GM23338 (cell line): ENCODE measurements at regions not wholly inside any gene's neighbourhood (a gene's known extent, or its start where the extent isn't known, plus 50 kb on each side); places are given as distances from the start of the nearest gene placed in this dataset.

Experiments
- ATAC-seq: fragments of 200-7000 bp; cut with Tn5 transposase; 3 replicates; pipeline ENCODE4 v1.9.1; 2020
- DNase-seq: peaks from one replicate; pipeline ENCODE4 v3.0.0-alpha.2; 2015; ENCODE audit warnings: low spot score
- H2AFZ ChIP-seq: fragments of 200-600 bp; sonication (generic); 2 replicates; pipeline ENCODE4 v1.8.0; 2016; ENCODE audit warnings: antibody characterized with exemption, mild to moderate bottlenecking, moderate library complexity
- H3F3A ChIP-seq: fragments of 200-600 bp; sonication (generic); replicated peaks from 2 replicates; pipeline ENCODE4 v1.8.0; 2017; ENCODE audit warnings: antibody characterized with exemption, mixed run types, low read depth
- H3K27ac ChIP-seq: fragments of 200-600 bp; sonication (generic); 2 replicates; pipeline ENCODE4 v1.6.1; 2016; ENCODE audit warnings: low read depth
- H3K27me3 ChIP-seq: fragments of 200-600 bp; sonication (generic); 2 replicates; pipeline ENCODE4 v1.8.0; 2016; ENCODE audit warnings: mild to moderate bottlenecking, mixed run types, moderate library complexity; ENCODE audit not compliant: insufficient read depth
- H3K36me3 ChIP-seq: fragments of 200-600 bp; sonication (generic); 2 replicates; pipeline ENCODE4 v1.8.0; 2016; ENCODE audit warnings: mild to moderate bottlenecking; ENCODE audit not compliant: insufficient read depth
- H3K4me1 ChIP-seq: fragments of 200-600 bp; sonication (generic); 2 replicates; pipeline ENCODE4 v1.8.0; 2016; ENCODE audit warnings: mild to moderate bottlenecking, moderate library complexity; ENCODE audit not compliant: insufficient read depth
- H3K4me2 ChIP-seq: fragments of 200-600 bp; sonication (generic); 2 replicates; pipeline ENCODE4 v1.7.1; 2017; ENCODE audit warnings: mixed run types
- H3K4me3 ChIP-seq: fragments of 200-600 bp; sonication (generic); 2 replicates; pipeline ENCODE4 v1.6.1; 2016; ENCODE audit warnings: mixed run types
- H3K79me2 ChIP-seq: fragments of 200-600 bp; sonication (generic); replicated peaks from 2 replicates; pipeline ENCODE4 v1.8.0; 2017; ENCODE audit warnings: mild to moderate bottlenecking; ENCODE audit not compliant: insufficient read depth
- H3K9me2 ChIP-seq: fragments of 200-600 bp; sonication (generic); 2 replicates; pipeline ENCODE4 v1.8.0; 2017; ENCODE audit not compliant: insufficient read depth
- H4K20me1 ChIP-seq: fragments of 200-600 bp; sonication (generic); replicated peaks from 2 replicates; pipeline ENCODE4 v1.8.0; 2017; ENCODE audit warnings: mild to moderate bottlenecking; ENCODE audit not compliant: insufficient read depth
- H3K27ac Mint-ChIP-seq: 2 replicates; pipeline ENCODE4 v1.8.0; 2020; ENCODE audit warnings: inconsistent platforms, mild to moderate bottlenecking, moderate library complexity, mixed read lengths
- H3K27me3 Mint-ChIP-seq: 3 replicates; pipeline ENCODE4 v1.8.0; 2022; ENCODE audit warnings: low read depth, mild to moderate bottlenecking, moderate library complexity, mixed read lengths, inconsistent platforms; ENCODE audit not compliant: insufficient read depth, poor library complexity
- H3K36me3 Mint-ChIP-seq: 3 replicates; pipeline ENCODE4 v1.8.0; 2021; ENCODE audit warnings: low read depth, mild to moderate bottlenecking, inconsistent platforms, moderate library complexity, mixed read lengths
- H3K4me1 Mint-ChIP-seq: 3 replicates; pipeline ENCODE4 v1.8.0; 2020; ENCODE audit warnings: mild to moderate bottlenecking, inconsistent platforms, mixed read lengths
- H3K4me3 Mint-ChIP-seq: 3 replicates; pipeline ENCODE4 v1.8.0; 2021; ENCODE audit warnings: moderate library complexity, mild to moderate bottlenecking, inconsistent platforms, mixed read lengths
- H3K9me3 Mint-ChIP-seq: 3 replicates; pipeline ENCODE4 v1.8.0; 2020; ENCODE audit warnings: moderate library complexity, mild to moderate bottlenecking, inconsistent platforms, mixed read lengths
- CTCF ChIP-seq, 2 experiments: fragments of 200-600 bp in 1 of 2; sonication (generic) in 1 of 2; conservative IDR thresholded peaks; 2 replicates each; pipeline versions ENCODE4 v1.5.1 to v1.6.1; 2016 to 2017; ENCODE audit warnings: antibody characterized with exemption in 2 of 2, low read depth in 2 of 2, mild to moderate bottlenecking in 2 of 2, moderate library complexity in 1 of 2
- ETS1 ChIP-seq: IDR thresholded peaks from 2 replicates; pipeline ENCODE4 v1.6.1; 2016; ENCODE audit warnings: antibody characterized with exemption
- EZH2phosphoT487 ChIP-seq: fragments of 200-600 bp; sonication (generic); IDR thresholded peaks from one replicate; pipeline ENCODE4 v1.8.1; 2018; ENCODE audit warnings: antibody characterized with exemption; ENCODE audit not compliant: unreplicated experiment
- ZNF114 ChIP-seq: fragments of 250-450 bp; sonication (Bioruptor Pico); IDR thresholded peaks from 2 replicates; pipeline ENCODE4 v1.5.0; 2020; ENCODE audit warnings: mild to moderate bottlenecking, moderate library complexity
- ZNF462 ChIP-seq: fragments of 250-450 bp; sonication (Bioruptor Pico); IDR thresholded peaks from 2 replicates; pipeline ENCODE4 v1.5.0; 2020; ENCODE audit warnings: mild to moderate bottlenecking, moderate library complexity

- TF ChIP-seq ZNF462 (CRISPR knock-in tag) = no peak
These were observed 265.7 kb downstream of the SNAPC1 start (continued) for GRCh38 chr14:62027958-62028357.

- Histone ChIP-seq H3K27me3 (no peaks in the 10 kb centered on the region), H3K4me1 (no peaks in the 10 kb centered on the region), H3F3A (no peaks in the 10 kb centered on the region), H4K20me1 (no peaks in the 10 kb centered on the region), H3K27ac (no peak overlapping the region), H3K9me2 (no peaks in the 10 kb centered on the region), H3K4me3 (no peak overlapping the region), H3K36me3 (no peaks in the 10 kb centered on the region), H3K79me2 (no peaks in the 10 kb centered on the region), H3K4me2 (no peak overlapping the region), H2AFZ (no peak overlapping the region)
- no peaks in the 10 kb centered on the region for H3K36me3 Mint-ChIP-seq
- H3K27me3 Mint-ChIP-seq = no peaks in the 10 kb centered on the region
- ATAC-seq (no peak), DNase-seq (no peak)
- H3K9me3 Mint-ChIP-seq = peaks cover 4% of the 10 kb centered on the region; the same call in 1 of the 3 replicates
- no peaks in the 10 kb centered on the region for H3K4me1 Mint-ChIP-seq
- H3K4me3 Mint-ChIP-seq = no peak overlapping the region
- no peak overlapping the region for H3K27ac Mint-ChIP-seq
- TF ChIP-seq CTCF (conservative IDR thresholded peaks at IDR 0.05; ENCODE audit: low read depth in 2 of 2) (no peak), EZH2phosphoT487 (no peak), ZNF114 (CRISPR knock-in tag) (no peak), ETS1 (no peak)
These were observed 267.3 kb downstream of the SNAPC1 start for GRCh38 chr14:62029569-62029924.
